Mucosa of rectum (tissue), 2 donors: ENCODE measurements at regions not wholly inside any gene's neighbourhood (a gene's known extent, or its start where the extent isn't known, plus 50 kb on each side); places are given as distances from the start of the nearest gene placed in this dataset.
A peak's percentile ranks its signal among the peaks of the same experiment; 100 is the strongest.

Source experiments
- H3K27ac ChIP-seq, 2 donors: one replicate each; pipeline ENCODE4 v1.7.0; 2013; ENCODE audit warnings: inconsistent platforms in 2 of 2, low read depth in 2 of 2, low read length in 2 of 2
- H3K27me3 ChIP-seq, 2 donors: one replicate each; pipeline ENCODE4 v1.7.0; 2013; ENCODE audit warnings: low read length in 2 of 2; ENCODE audit not compliant: control insufficient read depth in 2 of 2, insufficient read depth in 2 of 2
- H3K36me3 ChIP-seq, 2 donors: one replicate each; pipeline ENCODE4 v1.7.0; 2013; ENCODE audit warnings: low read length in 2 of 2; ENCODE audit not compliant: control insufficient read depth in 2 of 2, insufficient read depth in 2 of 2
- H3K4me1 ChIP-seq, 2 donors: one replicate each; pipeline ENCODE4 v1.7.0; 2013; ENCODE audit warnings: low read length in 2 of 2, mild to moderate bottlenecking in 1 of 2; ENCODE audit not compliant: control insufficient read depth in 2 of 2, insufficient read depth in 2 of 2
- H3K4me3 ChIP-seq, 2 donors: one replicate each; pipeline ENCODE4 v1.7.0; 2013; ENCODE audit warnings: low read length in 2 of 2
- H3K9ac ChIP-seq, 2 donors: one replicate each; pipeline ENCODE4 v1.7.0; 2013; ENCODE audit warnings: low read length in 2 of 2, low read depth in 1 of 2, mild to moderate bottlenecking in 1 of 2
- H3K9me3 ChIP-seq, 2 donors: one replicate each; pipeline ENCODE4 v1.7.0; 2013; ENCODE audit warnings: low read length in 2 of 2; ENCODE audit not compliant: control insufficient read depth in 2 of 2
- donor health status: healthy.
- donor health status: Normal muscosa, but diverticular disease.

GRCh38 chr4:147050356-147050765 lies 104.7 kb upstream of the TTC29 start:
- no peaks in the 10 kb centered on the region for H3K27me3 ChIP-seq
- H3K4me3 ChIP-seq, result no peak overlapping the region
- H3K9me3 ChIP-seq, result no peaks in the 10 kb centered on the region
- no peak overlapping the region for H3K9ac ChIP-seq
- H3K27ac ChIP-seq, result no peak overlapping the region
- H3K4me1 ChIP-seq, result no peaks in the 10 kb centered on the region
- H3K36me3 ChIP-seq, result no peaks in the 10 kb centered on the region

- Histone ChIP-seq H3K27ac (no peak overlapping the region), H3K27me3 (no peaks in the 10 kb centered on the region), H3K4me3 (no peak overlapping the region), H3K9ac (no peak overlapping the region), H3K4me1 (no peaks in the 10 kb centered on the region), H3K36me3 (no peaks in the 10 kb centered on the region), H3K9me3 (no peaks in the 10 kb centered on the region)
These were observed 106.7 kb upstream of the TTC29 start for GRCh38 chr4:147052361-147052760.

GRCh38 chr4:147054228-147054872 lies 108.7 kb upstream of the TTC29 start:
- no peak overlapping the region for H3K4me3 ChIP-seq
- H3K36me3 ChIP-seq, result no peaks in the 10 kb centered on the region
- no peak overlapping the region for H3K27ac ChIP-seq
- H3K27me3 ChIP-seq, result no peaks in the 10 kb centered on the region
- no peaks in the 10 kb centered on the region for H3K9me3 ChIP-seq
- no peak overlapping the region for H3K9ac ChIP-seq
- H3K4me1 ChIP-seq, result no peaks in the 10 kb centered on the region

GRCh38 chr4:147056940-147057610 lies 111.4 kb upstream of the TTC29 start:
- Histone ChIP-seq H3K27me3 (no peaks in the 10 kb centered on the region), H3K27ac (no peak overlapping the region), H3K9me3 (no peaks in the 10 kb centered on the region), H3K9ac (peak overlapping the region in 1 of 2 donors; percentile 26), H3K36me3 (no peaks in the 10 kb centered on the region), H3K4me1 (no peaks in the 10 kb centered on the region), H3K4me3 (peak overlapping the region; percentile 55 to 70)

GRCh38 chr4:147057611-147058190 lies 112.0 kb upstream of the TTC29 start:
- Histone ChIP-seq H3K9me3 (no peaks in the 10 kb centered on the region), H3K4me3 (peak overlapping the region; percentile 55 to 70), H3K9ac (peak overlapping the region in 1 of 2 donors; percentile 26), H3K27ac (no peak overlapping the region), H3K4me1 (no peaks in the 10 kb centered on the region), H3K36me3 (no peaks in the 10 kb centered on the region), H3K27me3 (no peaks in the 10 kb centered on the region)

- no peaks in the 10 kb centered on the region for H3K9me3 ChIP-seq
- H3K36me3 ChIP-seq, result no peaks in the 10 kb centered on the region
- no peaks in the 10 kb centered on the region for H3K4me1 ChIP-seq
- no peak overlapping the region for H3K27ac ChIP-seq
- no peak overlapping the region for H3K4me3 ChIP-seq
- no peaks in the 10 kb centered on the region for H3K27me3 ChIP-seq
- H3K9ac ChIP-seq, result no peak overlapping the region
These were observed 113.5 kb upstream of the TTC29 start for GRCh38 chr4:147059064-147059731.

DNA sequence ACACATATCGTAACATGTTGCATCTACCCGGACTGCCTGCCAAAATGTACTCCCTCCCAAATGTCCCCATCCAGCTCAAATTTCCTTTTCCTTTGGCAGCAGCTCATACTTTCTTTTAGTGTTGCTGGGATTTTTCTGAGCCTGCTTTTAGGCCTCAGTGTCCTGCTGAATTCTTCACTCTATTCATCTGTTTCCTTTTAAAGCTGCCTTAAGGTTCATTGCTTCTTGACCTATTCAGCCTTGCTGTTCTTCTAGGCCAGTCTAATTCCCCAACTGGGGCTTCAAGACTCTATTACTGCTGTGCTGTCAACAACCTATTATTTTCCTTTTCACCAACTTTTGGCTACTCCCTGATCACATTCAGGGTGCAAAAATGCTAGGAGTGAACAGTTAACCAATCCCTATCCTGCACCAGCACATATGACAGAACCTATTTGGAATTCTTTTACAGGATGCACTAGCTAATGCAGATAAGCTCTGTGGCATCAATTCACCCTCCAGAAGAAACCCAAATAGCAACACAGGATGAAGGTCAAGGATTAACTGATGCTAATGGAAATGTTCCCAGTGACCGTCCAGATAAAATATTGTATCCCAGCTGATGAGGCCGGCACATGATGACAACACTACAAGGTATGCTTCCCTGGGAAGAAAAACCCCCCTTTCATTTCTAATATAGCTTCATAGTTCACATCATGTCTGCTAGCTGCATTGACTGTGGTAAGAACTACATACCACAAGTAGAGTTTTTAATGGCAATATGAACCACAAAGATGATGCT lies 114.7 kb upstream of the TTC29 start:
- Histone ChIP-seq H3K9ac (no peak overlapping the region), H3K27ac (no peak overlapping the region), H3K9me3 (no peaks in the 10 kb centered on the region), H3K27me3 (no peaks in the 10 kb centered on the region), H3K4me1 (no peaks in the 10 kb centered on the region), H3K4me3 (no peak overlapping the region), H3K36me3 (no peaks in the 10 kb centered on the region)

DNA sequence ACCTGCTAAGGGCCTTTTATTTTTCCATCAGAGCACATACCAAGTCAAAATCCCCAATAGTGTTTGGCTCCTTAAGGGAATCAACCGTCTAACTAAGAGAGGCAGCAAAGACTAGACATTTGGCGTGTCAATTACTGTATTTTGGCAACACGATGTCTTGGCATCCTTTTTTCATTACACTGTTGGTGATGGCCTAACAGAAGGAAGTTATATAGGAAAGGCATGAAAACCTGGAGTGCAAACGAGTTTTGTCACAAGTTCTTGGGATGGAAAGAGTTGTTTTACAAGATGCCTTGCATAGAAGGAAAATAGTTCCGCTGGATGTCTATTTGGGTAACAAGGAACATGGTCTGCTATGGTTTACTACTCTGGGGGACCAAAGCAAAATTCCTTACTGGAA lies 119.2 kb upstream of the TTC29 start:
- no peaks in the 10 kb centered on the region for H3K27me3 ChIP-seq
- H3K9me3 ChIP-seq, result no peaks in the 10 kb centered on the region
- no peak overlapping the region for H3K27ac ChIP-seq
- no peaks in the 10 kb centered on the region for H3K36me3 ChIP-seq
- no peaks in the 10 kb centered on the region for H3K4me1 ChIP-seq
- H3K9ac ChIP-seq, result no peak overlapping the region
- H3K4me3 ChIP-seq, result no peak overlapping the region

DNA sequence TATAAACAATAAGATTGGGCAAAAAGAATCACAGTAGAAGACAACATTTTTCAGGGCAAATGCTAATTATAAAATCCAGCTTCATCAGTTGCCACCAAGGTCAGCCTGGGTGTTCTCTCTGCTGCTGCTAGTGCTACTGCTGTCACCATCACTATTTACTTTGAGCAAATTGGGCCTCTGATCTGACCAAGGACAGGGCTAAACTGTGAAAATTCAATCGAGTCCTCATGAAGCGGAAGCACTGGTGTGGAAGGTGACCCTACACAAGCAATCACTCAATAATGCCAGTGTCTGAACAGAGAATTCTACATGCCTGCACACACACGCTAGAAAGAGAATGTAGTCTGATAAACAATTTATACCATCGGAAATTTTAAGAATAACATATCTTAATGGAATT lies 122.9 kb upstream of the TTC29 start:
- no peak overlapping the region for H3K9ac ChIP-seq

More for the DNA sequence above, 122.9 kb upstream of the TTC29 start:
- no peak overlapping the region for H3K27ac ChIP-seq
- H3K4me3 ChIP-seq, result no peak overlapping the region
- no peaks in the 10 kb centered on the region for H3K4me1 ChIP-seq
- no peaks in the 10 kb centered on the region for H3K27me3 ChIP-seq
- no peaks in the 10 kb centered on the region for H3K36me3 ChIP-seq
- H3K9me3 ChIP-seq, result no peaks in the 10 kb centered on the region
